GM18861 (cell line): ENCODE measurements at regions not wholly inside any gene's neighbourhood (a gene's known extent, or its start where the extent isn't known, plus 50 kb on each side); places are given as distances from the start of the nearest gene placed in this dataset.

ENCODE experiments used
- ATAC-seq: cut with Tn5 transposase; IDR thresholded peaks from one replicate; pipeline ENCODE4 v1.9.1; 2021; ENCODE audit not compliant: unreplicated experiment

DNA sequence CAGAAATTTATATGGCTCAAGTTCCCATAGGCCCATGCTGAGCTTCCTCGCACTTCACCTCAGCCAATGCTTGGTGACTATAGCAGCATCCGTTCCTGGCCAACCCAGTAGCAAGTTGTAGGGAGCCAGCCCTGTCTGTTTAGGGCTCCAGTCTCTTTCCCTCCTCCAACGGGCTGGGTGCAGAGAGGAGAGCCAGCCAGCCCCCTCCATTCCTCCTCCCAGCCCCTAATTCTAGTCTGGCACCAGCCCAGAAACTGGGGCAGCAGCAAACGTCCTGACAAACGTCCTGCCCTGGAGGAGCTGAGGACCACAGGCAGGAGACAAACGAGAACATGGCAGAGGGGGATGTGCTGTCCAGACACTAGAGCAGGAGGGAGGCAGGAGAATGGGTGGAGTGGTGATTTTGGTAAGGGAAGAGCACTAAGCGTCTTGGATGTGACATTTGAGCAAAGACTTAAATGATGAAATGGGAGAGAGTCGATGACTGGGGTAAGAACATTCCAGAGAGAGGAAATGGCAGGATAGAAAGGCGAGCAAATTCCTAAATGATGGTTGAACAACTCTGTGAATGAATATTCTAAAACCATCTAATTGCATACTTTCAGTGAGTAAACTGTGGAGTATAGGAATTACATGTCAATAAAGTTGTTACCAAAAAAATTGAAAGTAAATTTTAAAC, 222.5 kb upstream of the DAPK1 start:
- ATAC-seq: no peak

DNA sequence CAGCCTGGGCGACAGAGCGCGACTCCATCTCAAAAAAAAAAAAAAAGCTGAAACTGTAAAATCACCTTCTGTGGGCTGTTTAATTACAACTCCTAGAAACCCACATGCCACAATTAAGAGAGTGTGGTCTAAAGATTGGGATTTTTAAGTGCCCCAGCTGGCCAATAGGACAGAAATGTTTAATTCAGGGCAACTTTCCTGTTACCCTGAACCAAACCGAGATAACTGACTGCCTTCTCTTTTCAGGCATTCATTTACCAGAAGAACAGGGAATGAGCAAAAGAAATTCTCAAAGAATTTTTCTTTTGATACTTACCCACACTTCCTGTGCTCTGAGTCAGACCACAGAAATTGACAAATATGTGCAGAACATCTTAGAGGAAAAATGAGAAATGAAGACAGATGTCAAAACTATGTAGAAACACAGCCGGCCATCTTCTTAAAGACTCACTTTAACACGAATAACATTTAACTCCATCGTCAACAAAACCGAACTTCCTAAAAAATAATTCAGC, 221.3 kb upstream of the DAPK1 start:
- no peak for ATAC-seq

DNA sequence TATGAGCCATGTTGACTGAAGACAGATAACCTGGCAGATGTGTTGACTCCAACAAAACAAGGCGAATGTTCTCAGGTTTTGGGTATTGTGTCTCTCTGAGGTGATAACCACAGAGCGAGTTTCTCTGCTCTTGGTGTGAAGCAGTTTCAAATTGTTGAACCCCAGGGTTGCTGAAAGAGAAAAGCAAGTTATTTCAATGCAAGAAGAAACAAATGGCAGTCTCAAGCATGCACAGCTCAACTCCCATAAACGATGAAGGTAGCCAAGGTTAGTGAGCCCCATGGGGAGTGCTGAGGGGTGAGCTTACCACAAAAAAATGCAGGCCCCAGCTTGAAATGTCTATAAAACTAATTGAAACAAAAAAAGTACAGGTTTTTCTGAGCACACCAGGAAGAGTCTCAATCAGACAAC, 220.8 kb upstream of the DAPK1 start:
- no peak for ATAC-seq

DNA sequence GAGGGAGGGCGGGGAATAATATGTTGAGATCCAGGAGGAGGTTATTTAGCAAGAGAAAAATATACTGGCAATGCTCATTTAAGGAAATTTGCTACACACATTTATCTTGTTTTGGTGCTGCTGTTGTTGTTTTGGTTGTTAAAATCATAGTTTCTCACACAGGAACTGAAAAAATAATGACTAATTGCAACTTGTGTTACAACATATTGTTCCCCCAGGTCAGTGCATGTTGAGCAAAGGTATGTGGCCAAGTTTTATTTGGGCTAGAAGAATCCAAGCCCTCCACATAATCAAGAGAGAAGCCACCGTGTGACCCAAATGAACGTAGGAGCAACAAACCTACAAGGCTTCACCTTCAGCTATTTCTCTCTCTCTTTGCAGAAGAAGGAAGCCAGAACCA, 220.3 kb upstream of the DAPK1 start:
- ATAC-seq: no peak

DNA sequence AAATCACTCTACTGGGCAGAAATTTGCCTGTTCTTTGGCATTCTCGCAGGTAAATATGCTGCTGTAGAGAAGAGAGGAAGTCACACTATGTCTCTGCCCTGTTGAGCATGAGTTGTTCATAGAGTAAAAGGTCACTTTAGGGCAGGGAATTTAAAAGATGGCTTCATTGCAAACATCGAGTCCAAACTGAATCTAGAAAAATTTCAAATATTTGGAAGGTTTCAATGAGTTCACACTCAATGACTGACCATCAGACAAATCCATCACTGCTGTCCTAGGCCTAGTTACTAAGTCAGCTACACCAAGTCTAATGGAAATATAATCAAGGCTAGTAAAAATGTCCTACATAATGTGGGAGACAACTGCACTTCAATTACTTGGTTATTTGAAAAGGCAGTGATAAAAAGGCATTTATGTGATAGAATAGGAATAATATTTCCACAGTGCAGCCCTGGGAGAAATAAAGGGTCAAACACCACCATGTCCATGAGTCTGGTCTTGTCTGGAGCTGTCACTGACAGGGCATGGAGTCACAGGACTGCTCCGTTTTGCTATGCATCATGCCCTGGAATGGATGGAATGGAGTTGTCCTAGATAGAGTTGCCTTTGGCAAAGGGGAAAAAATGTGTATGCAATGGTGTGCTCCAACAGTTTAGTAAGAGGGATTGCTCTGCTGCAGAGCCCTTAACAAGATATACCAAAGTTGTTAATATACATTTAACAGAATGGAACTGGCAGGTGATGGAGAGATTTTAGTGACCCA, 218.5 kb upstream of the DAPK1 start:
- ATAC-seq: no peak

DNA sequence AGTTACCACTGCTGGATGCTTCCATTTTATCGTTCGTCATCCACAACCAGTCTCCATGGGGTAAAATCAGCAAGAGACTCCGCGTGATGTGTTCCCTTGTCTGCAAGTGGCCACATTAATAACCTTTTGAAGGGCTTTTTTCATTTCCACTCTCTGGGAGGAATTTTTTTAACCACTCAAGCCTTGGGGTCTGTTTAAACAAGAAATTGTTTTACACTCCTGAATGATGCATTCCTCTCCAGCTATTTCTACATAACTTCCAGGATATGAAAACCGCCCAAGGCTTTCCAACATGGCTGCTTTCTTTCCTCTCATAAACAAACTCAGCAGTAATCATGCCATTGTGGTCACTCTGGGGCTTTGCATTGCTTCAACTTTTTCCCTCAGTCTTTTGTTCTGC, 217.2 kb upstream of the DAPK1 start:
- no peak for ATAC-seq

DNA sequence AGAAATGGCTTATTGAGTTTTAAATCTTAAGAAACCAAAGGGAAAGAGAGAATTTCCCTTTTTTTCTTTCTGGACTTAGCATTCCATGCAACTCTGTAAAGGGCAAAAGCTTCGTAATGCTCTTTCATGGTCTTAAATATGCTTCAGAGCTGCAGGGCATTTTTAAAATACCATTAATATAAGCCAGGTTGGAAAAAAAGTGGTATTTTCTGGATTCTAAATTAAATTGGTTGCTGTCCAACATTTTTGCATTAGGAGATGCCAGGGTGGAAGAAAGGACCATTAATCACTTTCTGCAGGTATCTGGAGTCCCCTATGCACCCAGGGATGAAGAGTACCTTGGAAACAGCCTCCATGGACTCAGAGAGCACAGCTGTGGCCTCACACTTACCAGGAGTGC, 215.1 kb upstream of the DAPK1 start:
- no peak for ATAC-seq

DNA sequence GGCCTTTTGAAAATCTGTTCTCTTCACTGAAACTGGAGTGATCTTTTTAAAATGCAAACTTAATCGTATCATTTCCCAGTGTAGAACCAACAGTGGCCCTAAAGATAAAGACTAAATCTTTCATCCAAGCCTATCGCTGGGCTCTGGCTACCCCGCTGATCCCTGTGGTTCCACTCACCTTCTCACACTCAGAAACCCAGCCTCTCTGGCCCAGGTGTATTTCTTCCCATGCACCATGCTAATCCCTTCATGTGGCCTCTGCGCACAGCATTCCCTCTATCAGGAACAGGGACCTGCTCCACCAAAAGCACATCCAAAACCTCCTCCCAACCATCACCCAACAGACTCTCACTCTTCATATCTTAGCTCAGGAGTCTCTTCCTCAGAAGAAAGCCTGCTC, 214.1 kb upstream of the DAPK1 start:
- no peak for ATAC-seq

DNA sequence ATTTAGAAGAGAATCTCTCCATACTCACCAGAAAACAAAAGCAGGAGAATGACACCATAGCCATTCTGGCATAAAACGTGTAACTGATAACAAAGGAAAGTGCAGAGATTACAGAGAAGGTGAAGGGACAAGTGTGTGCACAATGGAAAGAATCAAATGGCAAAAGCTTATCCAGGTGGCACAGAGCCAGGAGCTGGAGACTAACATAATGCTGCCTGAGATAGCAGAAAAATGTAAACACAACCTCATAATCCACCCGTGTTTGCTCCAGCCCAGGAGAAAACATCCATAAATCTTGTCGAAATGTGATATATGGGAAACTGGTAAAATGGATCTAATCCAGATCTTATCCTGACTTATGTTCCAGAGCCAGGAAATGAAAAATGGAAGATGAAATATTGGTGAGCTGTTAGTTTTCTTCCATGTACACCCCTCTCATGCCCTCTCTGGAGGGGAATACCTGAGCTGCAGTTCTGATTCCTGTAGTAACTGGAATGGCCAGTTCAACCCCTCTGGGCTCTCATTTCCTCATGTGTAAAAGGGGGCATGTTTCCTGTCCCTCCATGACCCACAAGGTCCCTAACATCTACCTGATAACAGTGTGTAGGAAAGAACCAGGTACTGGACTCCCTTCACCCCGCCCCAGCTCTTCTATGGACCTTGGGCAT, 212.3 kb upstream of the DAPK1 start:
- ATAC-seq: no peak

DNA sequence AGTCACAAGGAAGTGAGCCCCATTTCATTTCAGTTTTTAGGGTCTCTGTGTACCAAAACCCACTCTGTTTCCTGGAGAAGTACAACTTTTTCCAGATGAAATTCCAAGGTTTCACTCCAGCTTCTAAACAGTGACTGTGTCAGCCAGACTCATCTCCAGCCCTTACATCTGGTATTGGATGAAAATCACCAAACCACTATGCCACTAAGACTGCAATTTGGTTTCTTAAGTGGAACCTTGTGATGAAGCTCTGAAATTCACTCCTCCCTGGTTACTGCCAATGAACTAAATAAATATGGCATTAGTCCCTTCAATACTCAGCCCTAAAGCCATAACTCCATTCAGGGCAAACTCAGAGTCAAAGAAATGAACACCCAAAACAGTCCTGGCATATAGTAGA, 211.2 kb upstream of the DAPK1 start:
- ATAC-seq: no peak

DNA sequence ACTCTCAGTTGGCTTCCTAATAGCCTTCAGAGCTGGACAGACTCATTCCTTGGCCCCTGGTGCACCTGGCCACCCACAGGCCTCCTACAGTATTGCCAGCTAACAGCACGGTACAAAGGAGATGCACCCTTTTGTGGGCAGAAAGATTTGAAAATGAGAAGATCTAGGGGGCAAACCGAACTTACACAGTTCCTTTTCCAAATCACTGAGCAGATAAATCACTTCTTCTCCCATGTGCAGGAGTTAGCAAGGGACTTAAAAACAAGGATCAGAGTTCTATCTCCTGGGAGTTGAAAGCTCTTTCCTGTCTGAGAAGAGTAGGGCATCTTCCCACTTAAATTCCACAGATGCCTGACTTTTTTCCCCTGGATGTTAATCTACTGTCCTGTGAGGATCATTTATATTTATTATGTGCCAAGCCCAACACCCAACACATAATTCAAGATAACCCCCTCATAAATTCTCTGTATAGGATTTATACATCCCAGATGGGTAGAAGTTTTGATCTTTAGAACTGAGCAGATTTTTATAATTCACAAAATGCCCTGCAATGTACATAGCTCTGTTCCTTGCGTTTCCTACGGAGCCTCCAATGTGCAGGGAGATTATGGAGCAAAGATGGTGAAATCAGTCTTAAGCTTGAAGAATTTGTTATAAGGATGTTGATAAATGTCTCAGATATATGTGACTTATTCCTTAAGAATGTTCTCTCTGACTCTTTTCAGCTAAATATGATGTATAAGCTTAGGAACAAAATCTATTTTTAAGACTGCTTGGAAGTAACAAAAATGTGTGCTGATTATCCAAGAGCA, 207.2 kb upstream of the DAPK1 start:
- ATAC-seq: no peak

DNA sequence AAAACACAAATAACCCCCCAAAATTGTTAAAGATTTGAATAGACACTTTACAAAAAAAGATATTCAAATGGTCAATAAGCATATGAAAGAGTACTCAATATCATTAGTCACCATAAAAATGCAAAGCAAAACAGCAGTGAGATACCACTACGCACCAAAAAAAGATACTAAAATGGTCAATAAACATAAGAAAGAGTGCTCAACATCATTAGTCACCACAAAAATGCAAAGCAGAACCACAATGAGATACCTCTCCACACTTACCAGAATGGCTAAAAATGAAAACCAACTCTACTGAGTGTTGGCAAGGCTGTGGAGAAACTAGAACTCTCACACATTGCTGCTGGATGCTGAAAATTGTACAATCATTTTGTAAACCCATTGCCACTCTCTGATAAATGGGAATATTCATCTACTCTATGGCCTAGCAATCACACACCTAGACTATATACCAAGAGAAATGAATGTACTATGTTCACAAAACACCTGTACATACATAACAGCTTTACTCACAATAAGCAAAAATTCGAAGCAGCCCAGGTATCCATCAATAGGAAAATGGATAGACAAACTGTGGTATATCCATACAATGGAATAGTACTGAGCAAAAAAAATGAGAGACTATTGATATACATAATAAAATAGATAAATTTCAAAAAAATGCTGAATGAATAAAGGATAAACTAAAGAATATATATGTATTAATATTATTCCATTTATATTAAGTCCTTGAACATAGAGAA, 205.0 kb upstream of the DAPK1 start:
- no peak for ATAC-seq

DNA sequence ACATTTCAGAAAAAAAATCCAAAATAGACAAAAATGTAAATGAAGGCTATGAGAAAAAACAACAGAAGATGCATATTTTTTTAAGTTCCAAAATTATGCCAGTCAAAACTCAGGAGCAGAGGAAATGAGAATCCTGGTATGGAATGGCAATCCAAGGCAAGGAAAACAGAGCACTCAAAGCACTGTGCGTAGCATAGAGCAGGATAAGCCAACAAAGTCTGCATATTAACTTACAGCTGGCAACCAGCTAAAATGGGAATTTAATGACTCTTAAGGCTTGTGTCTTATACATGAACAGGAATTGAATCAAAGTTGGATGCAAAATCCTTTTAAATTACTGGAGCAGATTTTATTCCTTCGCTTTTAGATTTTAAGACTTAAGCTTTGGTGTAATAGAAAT, 203.5 kb upstream of the DAPK1 start:
- ATAC-seq: no peak

DNA sequence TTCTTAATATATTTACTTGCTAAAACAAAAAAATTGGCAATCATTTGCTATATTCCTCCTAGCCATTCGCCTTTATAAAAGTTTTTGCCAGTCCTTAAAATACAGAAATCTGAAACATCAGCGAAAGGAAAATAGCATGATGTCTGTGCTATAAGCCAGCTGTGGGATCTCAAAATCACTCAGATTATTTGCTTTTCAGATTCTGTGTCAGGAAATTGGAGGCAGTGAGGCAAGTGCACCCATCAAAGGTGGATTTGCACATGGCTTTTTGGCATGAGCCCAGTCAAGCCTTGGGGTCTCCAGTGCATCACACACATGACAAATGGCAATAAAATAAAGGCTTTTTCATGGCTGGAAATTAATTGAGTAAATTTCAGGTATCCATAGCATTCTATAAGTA, 196.8 kb upstream of the DAPK1 start:
- no peak for ATAC-seq

DNA sequence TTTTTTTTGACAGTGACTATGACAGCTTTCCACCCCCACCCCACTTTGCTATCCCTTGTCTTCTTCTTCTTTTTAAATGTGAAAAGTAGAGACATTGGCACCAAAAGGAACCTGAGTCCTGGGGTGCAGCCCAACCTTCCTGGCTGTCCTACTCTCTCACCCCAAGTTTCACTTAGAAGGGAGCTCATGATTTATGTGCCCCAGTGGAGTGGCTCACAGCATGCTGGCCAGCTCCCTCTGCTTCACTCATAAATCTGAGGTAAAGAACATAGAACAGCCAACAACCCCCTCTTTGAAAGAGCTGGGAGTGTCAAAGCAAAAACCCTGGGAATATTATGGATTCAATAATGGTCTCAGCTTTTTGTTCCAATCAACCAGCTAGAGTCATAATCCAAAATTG, 196.3 kb upstream of the DAPK1 start:
- ATAC-seq: no peak

DNA sequence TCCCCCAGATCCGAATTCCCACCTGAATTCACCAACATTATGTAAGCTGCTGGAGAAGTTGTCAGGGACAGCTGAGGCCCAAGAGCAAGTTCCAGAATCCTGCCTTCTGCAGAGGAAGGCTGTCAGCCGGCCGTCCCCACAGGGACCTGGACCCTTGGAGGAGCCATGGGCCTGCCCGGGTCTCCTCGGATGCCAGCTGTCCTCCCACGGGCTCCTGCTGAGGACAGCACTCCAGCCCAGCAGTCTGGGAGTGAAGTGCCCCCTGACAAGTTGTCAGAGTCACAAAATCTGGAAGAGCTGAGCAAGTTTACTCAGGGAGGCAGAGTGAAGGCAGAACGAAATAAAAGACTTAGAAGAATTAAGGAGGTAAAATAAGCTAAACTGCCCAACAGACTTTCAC, 192.5 kb upstream of the DAPK1 start:
- no peak for ATAC-seq

DNA sequence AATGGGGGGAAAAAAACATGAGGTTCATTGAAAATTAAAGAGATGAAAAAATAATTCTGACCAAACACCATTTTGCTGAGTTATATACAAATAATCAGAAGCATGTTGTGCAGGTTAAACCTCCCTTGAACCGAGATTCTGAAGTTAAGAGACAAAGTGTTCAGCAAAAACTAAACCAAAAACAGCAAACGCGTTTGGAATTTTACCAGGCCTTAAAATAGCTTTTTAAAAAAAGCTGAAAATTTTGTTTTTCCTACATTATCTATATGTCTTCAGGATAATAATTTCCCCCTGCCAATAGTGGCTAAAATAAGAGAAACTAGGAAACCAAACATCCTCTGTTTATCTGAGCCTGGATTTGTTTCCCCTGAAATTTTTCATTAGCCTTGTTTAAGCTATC, 191.7 kb upstream of the DAPK1 start:
- ATAC-seq: no peak

DNA sequence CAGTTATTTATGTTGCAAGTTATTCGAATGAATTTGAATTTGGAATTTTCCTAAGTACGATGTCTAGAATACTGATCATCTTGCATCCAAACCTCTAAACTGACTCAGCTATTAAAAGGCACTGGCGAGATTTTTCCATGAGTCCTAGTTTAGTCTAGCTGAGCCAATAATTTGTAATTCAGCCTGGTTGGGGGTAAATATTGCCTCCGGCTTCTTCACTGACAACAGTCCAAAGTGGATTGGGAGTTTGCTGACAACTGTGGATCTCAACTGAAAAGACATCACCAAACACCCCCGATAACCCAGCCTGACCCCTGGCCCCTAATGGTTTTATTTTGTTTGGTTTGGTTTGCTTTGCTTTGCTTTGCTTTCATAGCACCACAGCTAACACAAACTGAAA, 189.8 kb upstream of the DAPK1 start:
- ATAC-seq: no peak

DNA sequence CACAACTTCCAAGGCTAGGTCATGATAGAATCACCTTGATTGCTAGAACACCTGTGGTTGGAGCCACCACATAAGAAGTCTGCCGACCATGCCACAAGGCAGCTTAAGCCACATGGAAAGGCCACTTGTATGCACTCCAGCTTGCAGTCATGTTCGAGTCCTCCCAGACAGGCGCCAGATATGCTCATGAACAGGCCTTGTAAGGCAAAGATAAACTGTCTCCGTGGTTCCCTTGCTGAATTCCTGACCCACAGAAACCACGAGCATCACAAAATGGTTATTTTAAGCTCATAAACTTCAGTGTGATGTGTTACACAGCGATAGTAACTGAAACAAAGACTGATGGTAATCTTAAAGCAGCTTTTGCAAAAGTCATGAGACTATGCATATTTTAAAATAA, 188.4 kb upstream of the DAPK1 start:
- ATAC-seq: no peak

DNA sequence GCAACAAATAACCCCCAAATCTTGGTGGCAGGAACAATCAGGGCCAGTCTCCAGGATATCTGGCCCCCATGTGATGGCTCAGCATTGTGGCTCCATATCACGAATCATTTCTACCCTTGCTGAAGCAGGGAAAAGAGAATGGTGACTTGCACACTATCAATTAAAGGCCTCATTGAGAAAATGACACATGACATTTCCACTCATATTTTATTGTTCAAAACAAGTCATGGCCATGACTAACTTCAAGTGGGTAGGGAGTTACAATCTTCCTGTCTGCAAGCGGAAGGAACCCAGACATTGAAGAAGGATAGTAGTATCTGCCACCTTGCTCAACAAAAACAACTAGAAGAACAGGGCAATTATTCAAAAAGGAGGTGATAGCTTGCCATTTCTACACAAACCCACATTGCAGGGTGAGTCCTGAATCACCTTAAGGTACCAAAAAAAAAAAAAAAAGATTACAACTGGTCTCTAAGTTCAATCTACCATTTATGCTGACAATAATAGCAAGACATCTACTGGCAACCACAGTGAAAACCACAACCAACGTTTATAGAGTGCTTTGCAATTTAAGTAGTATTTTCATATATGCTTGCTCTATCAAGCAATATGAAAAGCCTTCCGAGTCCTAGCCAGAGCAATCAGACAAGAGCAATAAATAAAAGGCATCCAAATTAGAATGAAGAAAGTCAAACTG, 186.7 kb upstream of the DAPK1 start:
- no peak for ATAC-seq
